Endothelial cell of umbilical vein (primary cell): ENCODE measurements at regions not wholly inside any gene's neighbourhood (a gene's known extent, or its start where the extent isn't known, plus 50 kb on each side); places are given as distances from the start of the nearest gene placed in this dataset.

ENCODE experiments used
- BruUV-seq: library from RNA; stranded (reverse); fragments of 400-500 nt; replicated peaks from 2 replicates; lab custom pipeline; 2021; lab: Mats Ljungman, UMichigan
- CTCF ChIA-PET: fragments of 300-600, 350-600 bp; sonication (Branson Sonifier 250); formaldehyde crosslinking; loops from one replicate; lab custom pipeline; 2021; ENCODE audit warnings: antibody characterized with exemption, inconsistent platforms; lab: Charles Lee
- POLR2A ChIA-PET: fragments of 300-600, 350-600 bp; sonication (Branson Sonifier 250); formaldehyde crosslinking; loops from one replicate; lab custom pipeline; 2021; ENCODE audit warnings: antibody characterized with exemption, inconsistent platforms; lab: Charles Lee
- DNase-seq: peaks from one replicate; pipeline ENCODE4 v3.0.0-alpha.2; 2011; ENCODE audit warnings: low read depth, low spot score
- FAIRE-seq: peaks from 2 replicates; lab custom pipeline; 2011; peaks lifted over from hg19 to GRCh38; lab: Jason Lieb, UNC
- H2AFZ ChIP-seq: 2 replicates; pipeline ENCODE4 v1.6.0; 2012; ENCODE audit warnings: low read depth, low read length, control low read depth, inconsistent platforms
- H3K27ac ChIP-seq: 2 replicates; pipeline ENCODE4 v1.5.1; 2011; ENCODE audit warnings: low read depth, mild to moderate bottlenecking, control low read depth, low read length, moderate library complexity; ENCODE audit not compliant: insufficient read depth
- H3K27me3 ChIP-seq, 2 experiments: 2 replicates each; pipeline versions ENCODE4 v1.6.0 to v1.6.1; 2011; ENCODE audit warnings: low read length in 2 of 2, mixed read lengths in 1 of 2; ENCODE audit not compliant: control insufficient read depth in 2 of 2, insufficient read depth in 2 of 2
- H3K36me3 ChIP-seq, 2 experiments: 2 replicates in 1 of 2; 3 replicates in 1 of 2; pipeline ENCODE4 v1.5.1; 2011; ENCODE audit warnings: low read length in 2 of 2, mild to moderate bottlenecking in 1 of 2, moderate library complexity in 1 of 2; ENCODE audit not compliant: control insufficient read depth in 2 of 2, insufficient read depth in 2 of 2; ENCODE audit errors: extremely low read depth in 1 of 2
- H3K4me1 ChIP-seq: 3 replicates; pipeline ENCODE4 v1.5.1; 2011; ENCODE audit warnings: mild to moderate bottlenecking, low read length; ENCODE audit not compliant: control insufficient read depth, insufficient read depth; ENCODE audit errors: extremely low read depth
- H3K4me2 ChIP-seq: 2 replicates; pipeline ENCODE4 v1.6.1; 2011; ENCODE audit warnings: low read length, control low read depth, mixed read lengths; ENCODE audit not compliant: insufficient read depth
- H3K4me3 ChIP-seq, 3 experiments: fragments of 200-600 bp in 1 of 3; sonication (generic), shearing (Covaris generic) in 1 of 3; replicated peaks in 1 of 3; 2 replicates each; pipeline ENCODE4 v1.5.1; 2011 to 2016; ENCODE audit warnings: control low read depth in 3 of 3, low read length in 3 of 3, mild to moderate bottlenecking in 2 of 3, inconsistent platforms in 1 of 3, low read depth in 1 of 3, moderate library complexity in 1 of 3; ENCODE audit not compliant: insufficient read depth in 1 of 3
- H3K79me2 ChIP-seq: 2 replicates; pipeline ENCODE4 v1.6.0; 2012; ENCODE audit warnings: low read length, inconsistent platforms; ENCODE audit not compliant: control insufficient read depth, insufficient read depth
- H3K9ac ChIP-seq: replicated peaks from 2 replicates; pipeline ENCODE3; 2011; ENCODE audit warnings: low read length, control low read depth; ENCODE audit not compliant: insufficient read depth; ENCODE audit errors: extremely low read depth
- H3K9me1 ChIP-seq: replicated peaks from 3 replicates; pipeline ENCODE4 v1.6.0; 2011; ENCODE audit warnings: mild to moderate bottlenecking, low read length; ENCODE audit not compliant: control insufficient read depth, insufficient read depth; ENCODE audit errors: extremely low read depth
- H3K9me3 ChIP-seq: replicated peaks from 2 replicates; pipeline ENCODE4 v1.5.1; 2012; ENCODE audit warnings: low read length, inconsistent platforms; ENCODE audit not compliant: control insufficient read depth, insufficient read depth
- H4K20me1 ChIP-seq: replicated peaks from 2 replicates; pipeline ENCODE3; 2011; ENCODE audit warnings: mild to moderate bottlenecking, low read length; ENCODE audit not compliant: control insufficient read depth, insufficient read depth; ENCODE audit errors: extremely low read depth
- CTCF ChIP-seq, 2 donors: IDR thresholded peaks; 1 replicate in 1 of 2; 2 replicates in 1 of 2; pipeline ENCODE4 v1.5.1; 2011; ENCODE audit warnings: low read length in 2 of 2, mild to moderate bottlenecking in 2 of 2, moderate library complexity in 2 of 2, control low read depth in 1 of 2, inconsistent platforms in 1 of 2, low read depth in 1 of 2; ENCODE audit not compliant: insufficient read depth in 1 of 2; ENCODE audit errors: extremely low read depth in 1 of 2
- EZH2 ChIP-seq: IDR thresholded peaks from 2 replicates; pipeline ENCODE4 v1.6.1; 2012; ENCODE audit warnings: borderline replicate concordance, low read depth, mild to moderate bottlenecking, moderate library complexity, low read length, inconsistent platforms; ENCODE audit not compliant: severe bottlenecking
- FOS ChIP-seq: IDR thresholded peaks from 2 replicates; pipeline ENCODE4 v1.6.1; 2011; ENCODE audit warnings: mild to moderate bottlenecking, low read length, moderate library complexity, borderline replicate concordance; ENCODE audit not compliant: insufficient read depth
- GATA2 ChIP-seq: IDR thresholded peaks from 2 replicates; pipeline ENCODE4 v1.7.0; 2011; ENCODE audit warnings: low read depth, mild to moderate bottlenecking, moderate library complexity, mixed read lengths, low read length; ENCODE audit not compliant: insufficient read length, insufficient read depth
- JUN ChIP-seq: IDR thresholded peaks from 2 replicates; pipeline ENCODE4 v1.6.1; 2011; ENCODE audit warnings: borderline replicate concordance, low read depth; ENCODE audit not compliant: insufficient read length, insufficient read depth
- POLR2AphosphoS5 ChIP-seq: IDR thresholded peaks from 2 replicates; pipeline ENCODE4 v1.6.1; 2012; ENCODE audit warnings: low read depth, mild to moderate bottlenecking, control low read depth, low read length, moderate library complexity; ENCODE audit not compliant: insufficient read depth
- dilution Hi-C: fragments of 300-500 bp; cut with MboI; formaldehyde crosslinking; loops from one replicate; pipeline ENCODE4 v1.15.0; 2019; ENCODE audit warnings: low sequenced_read_pairs; ENCODE audit not compliant: extremely low pct_ligation_motif_present
- intact Hi-C: fragments of 100-400 bp; cut with micrococcal nuclease; formaldehyde crosslinking; loops from one replicate; pipeline ENCODE4 v1.10.0; 2022

GRCh38 chr6:47381036-47381435, 71.3 kb upstream of the TNFRSF21 start:
- intact Hi-C loops = no loop called here
- POLR2A ChIA-PET = no interaction called here
- H3K27ac ChIP-seq = no peak overlapping the region

More at GRCh38 chr6:47381036-47381435, 71.3 kb upstream of the TNFRSF21 start:
- dilution Hi-C loops = no loop called here
- Histone ChIP-seq H3K36me3 (no peaks in the 10 kb centered on the region), H4K20me1 (no peaks in the 10 kb centered on the region), H3K27me3 (no peaks in the 10 kb centered on the region), H3K4me3 (no peak overlapping the region), H3K9me3 (no peaks in the 10 kb centered on the region), H3K9ac (no peak overlapping the region), H3K4me2 (no peak overlapping the region), H3K4me1 (no peaks in the 10 kb centered on the region), H2AFZ (no peak overlapping the region), H3K9me1 (no peaks in the 10 kb centered on the region), H3K79me2 (no peaks in the 10 kb centered on the region)
- FAIRE-seq = no peak
- CTCF ChIA-PET = interaction anchor here (1.1 to 1.8 kb wide), 3 partner anchors 10 to 19 kb away, joined by 3 to 5 read pairs (median 3); no protein-coding TSS in a partner anchor
- TF ChIP-seq GATA2 = no peak
- no peak for TF ChIP-seq EZH2
- no peak for TF ChIP-seq CTCF (IDR thresholded peaks at IDR 0.05; ENCODE audit: extremely low read depth in 1 of 2, insufficient read depth in 1 of 2, low read depth in 1 of 2, low read length in 2 of 2)
- no peak for TF ChIP-seq POLR2AphosphoS5
- TF ChIP-seq FOS = no peak
- TF ChIP-seq JUN = no peak
- no TSS peak for BruUV-seq
- no peak for DNase-seq
